Neural progenitor cell (in vitro differentiated cells): ENCODE measurements at regions not wholly inside any gene's neighbourhood (a gene's known extent, or its start where the extent isn't known, plus 50 kb on each side); places are given as distances from the start of the nearest gene placed in this dataset.

Experiments
- EZH2 ChIP-seq: fragments of 200-600 bp; sonication (generic); IDR thresholded peaks from 2 replicates; pipeline ENCODE4 v1.6.1; 2017; ENCODE audit warnings: antibody characterized with exemption, mild to moderate bottlenecking, moderate library complexity
- EZH2phosphoT487 ChIP-seq: fragments of 200-600 bp; sonication (generic); IDR thresholded peaks from 2 replicates; pipeline ENCODE4 v1.6.1; 2017; ENCODE audit warnings: antibody characterized with exemption
- TF ChIP-seq, protein P1 (sequence below): fragments of 200-600 bp; sonication (generic); IDR thresholded peaks from 2 replicates; pipeline ENCODE4 v1.5.1; 2017; ENCODE audit warnings: antibody characterized with exemption, mild to moderate bottlenecking

DNA sequence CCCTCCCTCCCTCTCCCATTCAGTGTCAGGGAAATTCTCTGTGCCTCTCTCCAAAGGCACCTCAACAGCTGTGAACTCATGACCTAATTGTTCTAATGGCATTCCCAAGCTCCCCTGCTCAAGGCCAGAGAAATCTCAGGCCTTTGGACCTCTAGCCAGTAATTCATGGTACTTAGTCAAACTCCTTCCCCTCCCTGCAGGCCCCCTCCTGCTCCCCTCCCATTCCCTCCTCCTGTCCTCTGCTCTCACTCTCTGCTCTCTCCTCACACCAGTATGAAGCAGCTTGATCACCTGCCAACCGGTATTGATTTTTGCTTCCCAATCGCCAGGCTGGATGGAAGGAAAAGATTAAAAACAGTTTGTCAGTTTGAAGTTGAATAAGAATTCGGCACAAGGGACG is 370.5 kb upstream of the PBX1 start:
- TF ChIP-seq, protein P1, sequence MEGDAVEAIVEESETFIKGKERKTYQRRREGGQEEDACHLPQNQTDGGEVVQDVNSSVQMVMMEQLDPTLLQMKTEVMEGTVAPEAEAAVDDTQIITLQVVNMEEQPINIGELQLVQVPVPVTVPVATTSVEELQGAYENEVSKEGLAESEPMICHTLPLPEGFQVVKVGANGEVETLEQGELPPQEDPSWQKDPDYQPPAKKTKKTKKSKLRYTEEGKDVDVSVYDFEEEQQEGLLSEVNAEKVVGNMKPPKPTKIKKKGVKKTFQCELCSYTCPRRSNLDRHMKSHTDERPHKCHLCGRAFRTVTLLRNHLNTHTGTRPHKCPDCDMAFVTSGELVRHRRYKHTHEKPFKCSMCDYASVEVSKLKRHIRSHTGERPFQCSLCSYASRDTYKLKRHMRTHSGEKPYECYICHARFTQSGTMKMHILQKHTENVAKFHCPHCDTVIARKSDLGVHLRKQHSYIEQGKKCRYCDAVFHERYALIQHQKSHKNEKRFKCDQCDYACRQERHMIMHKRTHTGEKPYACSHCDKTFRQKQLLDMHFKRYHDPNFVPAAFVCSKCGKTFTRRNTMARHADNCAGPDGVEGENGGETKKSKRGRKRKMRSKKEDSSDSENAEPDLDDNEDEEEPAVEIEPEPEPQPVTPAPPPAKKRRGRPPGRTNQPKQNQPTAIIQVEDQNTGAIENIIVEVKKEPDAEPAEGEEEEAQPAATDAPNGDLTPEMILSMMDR, result no peak
- no peak for TF ChIP-seq EZH2
- TF ChIP-seq EZH2phosphoT487, result no peak
